NCI-H82 (cell line): ENCODE measurements at regions not wholly inside any gene's neighbourhood (a gene's known extent, or its start where the extent isn't known, plus 50 kb on each side); places are given as distances from the start of the nearest gene placed in this dataset.
"Not testable (repeated sequence)": the region's sequence is repeated elsewhere in the genome, so short reads cannot be mapped to it uniquely, and the experiment has no call there.

Experiments used
- DNase-seq: peaks from one replicate; lab custom pipeline; 2025; lab: John Stamatoyannopoulos, UW

GRCh38 chr3:81913886-81914663 lies 152.6 kb upstream of the GBE1 start:
- DNase-seq, result no peak

- DNase-seq, result no peak
These were observed 149.8 kb upstream of the GBE1 start for GRCh38 chr3:81911221-81911620.

GRCh38 chr3:81910244-81910852 lies 148.9 kb upstream of the GBE1 start:
- peak; percentile 76 for DNase-seq

- no peak for DNase-seq
These were observed 148.4 kb upstream of the GBE1 start for GRCh38 chr3:81909796-81910195.

GRCh38 chr3:81908561-81908960 lies 147.1 kb upstream of the GBE1 start:
- no peak for DNase-seq

- DNase-seq, result no peak
These were observed 136.9 kb upstream of the GBE1 start for GRCh38 chr3:81898336-81898735.

GRCh38 chr3:81894598-81894997 lies 133.2 kb upstream of the GBE1 start:
- DNase-seq, result no peak

GRCh38 chr3:81891055-81891895 lies 129.8 kb upstream of the GBE1 start:
- DNase-seq, result no peak

- no peak for DNase-seq
These were observed 127.6 kb upstream of the GBE1 start for GRCh38 chr3:81888914-81889557.

GRCh38 chr3:81887448-81887847 lies 126.0 kb upstream of the GBE1 start:
- no peak for DNase-seq

GRCh38 chr3:81886081-81886480 lies 124.6 kb upstream of the GBE1 start:
- no peak for DNase-seq

- DNase-seq, result no peak
These were observed 123.3 kb upstream of the GBE1 start for GRCh38 chr3:81884791-81885190.

GRCh38 chr3:81876826-81877225 lies 115.4 kb upstream of the GBE1 start:
- DNase-seq, result no peak

GRCh38 chr3:81874738-81875137 lies 113.3 kb upstream of the GBE1 start:
- no peak for DNase-seq

GRCh38 chr3:81872566-81872965 lies 111.1 kb upstream of the GBE1 start:
- DNase-seq, result no peak

- DNase-seq, result no peak
These were observed 110.1 kb upstream of the GBE1 start for GRCh38 chr3:81871358-81872155.

- DNase-seq, result no peak
These were observed 107.9 kb upstream of the GBE1 start for GRCh38 chr3:81869382-81869781.

- no peak for DNase-seq
These were observed 107.2 kb upstream of the GBE1 start for GRCh38 chr3:81868597-81868996.

- no peak for DNase-seq
These were observed 106.4 kb upstream of the GBE1 start for GRCh38 chr3:81867875-81868274.

- not testable (repeated sequence) for DNase-seq
These were observed 103.7 kb upstream of the GBE1 start for GRCh38 chr3:81865164-81865563.

- DNase-seq, result peak; percentile 8
These were observed 102.8 kb upstream of the GBE1 start for GRCh38 chr3:81864272-81864671.

GRCh38 chr3:81863756-81864155 lies 102.3 kb upstream of the GBE1 start:
- no peak for DNase-seq
